Astrocyte (in vitro differentiated cells and primary cell): ENCODE measurements at regions not wholly inside any gene's neighbourhood (a gene's known extent, or its start where the extent isn't known, plus 50 kb on each side); places are given as distances from the start of the nearest gene placed in this dataset.

Experiments
- CTCF ChIP-seq: IDR thresholded peaks from 2 replicates; pipeline ENCODE4 v1.5.1; 2011; ENCODE audit warnings: low read depth, mild to moderate bottlenecking, inconsistent platforms, low read length, moderate library complexity; ENCODE audit not compliant: insufficient read depth
- EZH2 ChIP-seq: IDR thresholded peaks from 2 replicates; pipeline ENCODE4 v1.6.1; 2012; ENCODE audit warnings: mild to moderate bottlenecking, low read length, inconsistent platforms; ENCODE audit not compliant: insufficient read depth

- no peak for TF ChIP-seq CTCF
- TF ChIP-seq EZH2: no peak
Measured at GRCh38 chr2:66852953-66853352, 418.0 kb downstream of the MEIS1 start.
